Heart left ventricle (tissue), 13 donors: ENCODE measurements at regions not wholly inside any gene's neighbourhood (a gene's known extent, or its start where the extent isn't known, plus 50 kb on each side); places are given as distances from the start of the nearest gene placed in this dataset.
"Not testable (repeated sequence)": the region's sequence is repeated elsewhere in the genome, so short reads cannot be mapped to it uniquely, and the experiment has no call there.

Source experiments
- CTCF ChIP-seq, 12 donors: fragments of 200-600 bp; sonication (generic) in 4 of 12; IDR thresholded peaks; one replicate each; pipeline versions ENCODE4 v1.5.0 to v1.8.0; 2018 to 2022; ENCODE audit warnings: antibody characterized with exemption in 12 of 12, mild to moderate bottlenecking in 5 of 12
- POLR2A ChIP-seq, 2 donors: fragments of 450-650 bp; IDR thresholded peaks; one replicate each; pipeline ENCODE4 v1.6.1; 2017; ENCODE audit warnings: antibody characterized with exemption in 2 of 2, mild to moderate bottlenecking in 2 of 2, moderate library complexity in 2 of 2
- donor health status: ischemic (EF 13 %, LVEDD 7.1; RV severe dilation, severe dysfunction).
- donor health status: DM: no; HTN: yes; CAD: no.
- donor health status: DM: no; HTN: no; CAD: no.
- donor health status: ischemic (EF 25% LVEDD 6.9; RV normal size, moderate dysfunction).
- donor health status: ischemic (EF 25% LVEDD 5.7; RV mildly dilated, moderate dysfunction).
- donor health status: ischemic (EF 35%, LVEDD 5.7; RV mildly dilated, moderate dysfunction).
- donor health status: nonischemic (EF 11% LVEDD 7.7; RV severe dilation, severe dysfunction).
- donor health status: DM: yes; HTN: yes; CAD: no.
- donor health status: PGD.
- donor health status: ischemic (EF 29% LVEDD 5.4; RV normal size, mild dysfunction).
- donor health status: nonischemic (EF 23%, LVEDD 6.1; RV moderate dilation, normal function).

- not testable (repeated sequence) for TF ChIP-seq CTCF, POLR2A (IDR thresholded peaks at IDR 0.05)
These were observed 627.4 kb downstream of the SPATA31A7 start for GRCh38 chr9:61817127-61817705.
